Fibroblast of the aortic adventitia (primary cell): ENCODE measurements at regions not wholly inside any gene's neighbourhood (a gene's known extent, or its start where the extent isn't known, plus 50 kb on each side); places are given as distances from the start of the nearest gene placed in this dataset.
A peak's percentile ranks its signal among the peaks of the same experiment; 100 is the strongest.
"Not testable (repeated sequence)": the region's sequence is repeated elsewhere in the genome, so short reads cannot be mapped to it uniquely, and the experiment has no call there.

ENCODE experiments used
- DNase-seq: peaks from one replicate; pipeline ENCODE4 v3.0.0-alpha.2; 2010; ENCODE audit warnings: low read depth
- H3K4me3 ChIP-seq: 2 replicates; pipeline ENCODE4 v1.5.1; 2011; ENCODE audit warnings: low read depth, mild to moderate bottlenecking, control low read depth, low read length, moderate library complexity
- TF ChIP-seq, protein P1 (sequence below): IDR thresholded peaks from 2 replicates; pipeline ENCODE4 v1.5.1; 2011; ENCODE audit warnings: mild to moderate bottlenecking, low read length, control low read depth, inconsistent platforms; ENCODE audit not compliant: insufficient read depth

- no peak overlapping the region for H3K4me3 ChIP-seq
- TF ChIP-seq, protein P1, sequence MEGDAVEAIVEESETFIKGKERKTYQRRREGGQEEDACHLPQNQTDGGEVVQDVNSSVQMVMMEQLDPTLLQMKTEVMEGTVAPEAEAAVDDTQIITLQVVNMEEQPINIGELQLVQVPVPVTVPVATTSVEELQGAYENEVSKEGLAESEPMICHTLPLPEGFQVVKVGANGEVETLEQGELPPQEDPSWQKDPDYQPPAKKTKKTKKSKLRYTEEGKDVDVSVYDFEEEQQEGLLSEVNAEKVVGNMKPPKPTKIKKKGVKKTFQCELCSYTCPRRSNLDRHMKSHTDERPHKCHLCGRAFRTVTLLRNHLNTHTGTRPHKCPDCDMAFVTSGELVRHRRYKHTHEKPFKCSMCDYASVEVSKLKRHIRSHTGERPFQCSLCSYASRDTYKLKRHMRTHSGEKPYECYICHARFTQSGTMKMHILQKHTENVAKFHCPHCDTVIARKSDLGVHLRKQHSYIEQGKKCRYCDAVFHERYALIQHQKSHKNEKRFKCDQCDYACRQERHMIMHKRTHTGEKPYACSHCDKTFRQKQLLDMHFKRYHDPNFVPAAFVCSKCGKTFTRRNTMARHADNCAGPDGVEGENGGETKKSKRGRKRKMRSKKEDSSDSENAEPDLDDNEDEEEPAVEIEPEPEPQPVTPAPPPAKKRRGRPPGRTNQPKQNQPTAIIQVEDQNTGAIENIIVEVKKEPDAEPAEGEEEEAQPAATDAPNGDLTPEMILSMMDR: no peak
- DNase-seq: peak; percentile 98
Measured at GRCh38 chr2:149860276-149860921, 272.8 kb upstream of the MMADHC start.

DNA sequence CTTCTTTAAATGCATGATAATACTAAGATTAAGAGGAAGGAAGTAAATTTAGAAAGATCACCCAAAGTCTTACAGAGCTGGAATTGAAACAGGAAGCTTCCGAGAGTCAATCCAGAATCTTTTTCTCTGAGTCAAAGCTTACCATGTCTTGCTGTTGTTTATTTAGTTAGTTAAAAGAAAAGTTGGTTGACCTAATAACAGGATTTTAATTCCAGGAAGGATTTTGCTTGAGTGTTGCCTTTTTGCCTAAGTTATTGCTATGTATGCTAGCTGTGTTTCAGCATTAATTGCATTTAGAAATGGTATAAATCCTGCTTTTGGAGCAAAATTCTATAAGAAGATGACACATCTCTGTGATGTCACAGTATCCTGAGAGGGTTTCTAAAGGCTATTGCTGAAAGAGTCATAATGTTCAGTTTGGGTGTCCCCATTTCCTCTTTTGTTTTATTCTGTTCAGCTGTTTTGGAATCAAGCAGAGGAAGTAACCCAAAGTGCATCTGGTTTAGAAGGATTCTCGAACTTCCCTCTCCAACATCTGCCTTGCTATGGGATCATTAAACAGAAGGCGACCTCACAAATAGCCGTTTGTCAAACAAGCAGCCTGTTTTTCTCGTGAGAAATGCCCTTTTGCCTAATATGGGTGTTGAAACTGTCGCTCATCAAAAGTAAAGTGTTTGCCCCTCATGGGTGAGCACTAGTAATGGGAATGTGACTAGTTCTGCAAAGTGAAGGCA, 271.5 kb upstream of the MMADHC start:
- peak; percentile 51 for DNase-seq
- TF ChIP-seq, protein P1: no peak
- no peak overlapping the region for H3K4me3 ChIP-seq

DNA sequence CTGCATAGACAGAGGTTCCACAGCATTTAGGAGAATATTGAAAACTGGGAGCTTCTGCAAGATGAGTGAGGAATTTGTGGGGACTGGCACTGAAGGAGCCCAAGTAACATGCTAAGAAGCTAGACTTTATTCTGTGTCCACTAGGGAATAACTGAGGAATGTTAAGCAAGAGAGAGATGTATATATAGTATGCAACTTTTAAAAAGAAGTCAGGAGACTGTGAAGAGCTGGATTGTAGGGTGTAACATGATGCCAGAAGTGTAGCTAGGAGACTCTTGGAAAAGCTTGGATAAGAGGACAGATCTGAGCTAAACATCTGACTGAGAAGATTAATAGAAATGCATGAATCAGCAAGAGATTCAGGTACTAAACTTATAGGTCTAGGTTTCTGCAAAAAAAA, 270.6 kb upstream of the MMADHC start:
- peak; percentile 64 for DNase-seq
- H3K4me3 ChIP-seq: no peak overlapping the region
- TF ChIP-seq, protein P1: no peak

- TF ChIP-seq, protein P1: no peak
- H3K4me3 ChIP-seq: no peak overlapping the region
- peak; percentile 33 for DNase-seq
Measured at GRCh38 chr2:149857344-149857743, 269.8 kb upstream of the MMADHC start.

GRCh38 chr2:149855859-149856258, 268.3 kb upstream of the MMADHC start:
- H3K4me3 ChIP-seq, DNase-seq: not testable (repeated sequence)

GRCh38 chr2:149849591-149849990, 262.0 kb upstream of the MMADHC start:
- no peak overlapping the region for H3K4me3 ChIP-seq
- TF ChIP-seq, protein P1: no peak
- DNase-seq: no peak

GRCh38 chr2:149849136-149849535, 261.6 kb upstream of the MMADHC start:
- TF ChIP-seq, protein P1: no peak
- no peak overlapping the region for H3K4me3 ChIP-seq
- no peak for DNase-seq
